Inferior parietal cortex (tissue), 1 donor: ENCODE measurements at regions not wholly inside any gene's neighbourhood (a gene's known extent, or its start where the extent isn't known, plus 50 kb on each side); places are given as distances from the start of the nearest gene placed in this dataset.

Experiments used
- DNase-seq: peaks from one replicate; pipeline ENCODE4 v3.0.0-alpha.2; 2016; ENCODE audit errors: extremely low spot score

- no peak for DNase-seq
Observed at GRCh38 chr20:19950042-19950441, 67.1 kb upstream of the NAA20 start.

GRCh38 chr20:19952392-19952791 lies 64.8 kb upstream of the NAA20 start:
- no peak for DNase-seq

GRCh38 chr20:19953606-19954005 lies 63.6 kb upstream of the NAA20 start:
- DNase-seq = no peak

- no peak for DNase-seq
Observed at GRCh38 chr20:19956976-19957375, 60.2 kb upstream of the NAA20 start.

GRCh38 chr20:19958219-19958618 lies 58.9 kb upstream of the NAA20 start:
- no peak for DNase-seq

- no peak for DNase-seq
Observed at GRCh38 chr20:19958928-19959327, 58.2 kb upstream of the NAA20 start.

- DNase-seq = no peak
Observed at GRCh38 chr20:19960745-19961144, 56.4 kb upstream of the NAA20 start.

GRCh38 chr20:19961293-19961692 lies 55.9 kb upstream of the NAA20 start:
- DNase-seq = no peak

GRCh38 chr20:19962958-19963357 lies 54.2 kb upstream of the NAA20 start:
- no peak for DNase-seq

GRCh38 chr20:19964289-19965265 lies 52.6 kb upstream of the NAA20 start:
- no peak for DNase-seq

- DNase-seq = no peak
Observed at GRCh38 chr20:19966840-19967239, 50.3 kb upstream of the NAA20 start.
